Colonic mucosa (tissue), 4 donors: ENCODE measurements at regions not wholly inside any gene's neighbourhood (a gene's known extent, or its start where the extent isn't known, plus 50 kb on each side); places are given as distances from the start of the nearest gene placed in this dataset.

Experiments used
- DNase-seq: peaks from one replicate; pipeline ENCODE4 v3.0.0-alpha.2; 2020
- H3K27ac ChIP-seq: fragments of 200-600 bp; one replicate; pipeline ENCODE4 v1.8.0; 2021
- H3K27me3 ChIP-seq: fragments of 200-600 bp; one replicate; pipeline ENCODE4 v1.8.0; 2021
- H3K36me3 ChIP-seq: fragments of 200-600 bp; one replicate; pipeline ENCODE4 v1.8.0; 2021
- H3K4me1 ChIP-seq: fragments of 200-600 bp; one replicate; pipeline ENCODE4 v1.8.0; 2021; ENCODE audit warnings: mild to moderate bottlenecking
- H3K4me3 ChIP-seq: fragments of 200-600 bp; one replicate; pipeline ENCODE4 v1.8.0; 2021
- H3K9ac ChIP-seq, 2 donors: one replicate each; pipeline ENCODE4 v1.7.0; 2013; ENCODE audit warnings: control low read depth in 2 of 2, low read depth in 2 of 2, low read length in 2 of 2
- H3K9me3 ChIP-seq: fragments of 200-600 bp; one replicate; pipeline ENCODE4 v1.8.0; 2021
- CTCF ChIP-seq: fragments of 200-600 bp; IDR thresholded peaks from one replicate; pipeline ENCODE4 v1.8.0; 2022; ENCODE audit warnings: antibody characterized with exemption, mild to moderate bottlenecking
- intact Hi-C: fragments of 100-400 bp; cut with DNase I; formaldehyde crosslinking; loops from one replicate; pipeline ENCODE4 v1.14.1; 2022
- donor health status: healthy.
- donor health status: DM: no; HTN: no; CAD: no.
- donor health status: DM: no; HTN: no; CAD: no.

DNA sequence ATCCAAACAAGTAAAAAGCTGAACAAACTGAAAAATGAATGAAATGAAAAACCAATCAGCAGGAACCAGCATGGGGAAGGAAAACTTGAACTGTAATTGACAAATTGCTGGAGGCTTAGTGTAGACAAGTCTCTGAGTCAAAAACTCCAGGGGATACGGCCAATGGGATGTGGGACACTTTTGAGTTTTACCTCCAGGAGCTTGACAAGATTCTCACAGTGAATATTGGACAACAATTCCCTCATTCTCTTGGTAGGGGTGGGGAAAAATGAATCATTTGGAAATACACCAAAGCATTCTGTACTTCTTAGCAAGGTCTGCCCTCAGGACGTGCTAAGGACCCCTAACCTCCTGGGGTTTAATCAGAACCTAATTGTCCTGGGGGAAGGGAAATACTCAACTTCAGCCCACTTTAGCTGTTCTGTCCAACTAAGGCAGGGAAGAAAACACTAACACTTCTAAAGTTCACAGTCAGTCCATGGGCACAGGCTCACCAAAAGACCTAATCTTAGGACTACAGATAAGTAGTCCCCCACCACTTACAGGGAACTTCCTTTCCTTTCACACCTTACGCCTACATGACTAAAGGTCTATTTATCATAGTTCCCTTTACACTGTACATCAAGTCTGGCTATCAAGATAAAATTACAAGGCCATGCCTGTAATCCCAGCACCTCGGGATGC lies 60.7 kb upstream of the CDC42BPA start:
- no peak for TF ChIP-seq CTCF

GRCh38 chr1:227378181-227378580 lies 59.9 kb upstream of the CDC42BPA start:
- no peak for DNase-seq
- Histone ChIP-seq H3K9me3 (no peaks in the 10 kb centered on the region), H3K4me3 (no peak overlapping the region), H3K27ac (no peak overlapping the region), H3K27me3 (no peaks in the 10 kb centered on the region), H3K36me3 (no peaks in the 10 kb centered on the region), H3K4me1 (no peaks in the 10 kb centered on the region), H3K9ac (no peak overlapping the region)
- TF ChIP-seq CTCF: no peak
- intact Hi-C loops: no loop called here

More for the DNA sequence above, 60.7 kb upstream of the CDC42BPA start:
- Histone ChIP-seq H3K9ac (no peak overlapping the region), H3K36me3 (no peaks in the 10 kb centered on the region), H3K9me3 (no peaks in the 10 kb centered on the region), H3K4me3 (no peak overlapping the region), H3K27me3 (no peaks in the 10 kb centered on the region), H3K27ac (no peak overlapping the region), H3K4me1 (no peaks in the 10 kb centered on the region)
- intact Hi-C loops: no loop called here
- DNase-seq: no peak

GRCh38 chr1:227374846-227375245 lies 56.6 kb upstream of the CDC42BPA start:
- no peak for DNase-seq
- Histone ChIP-seq H3K27me3 (no peaks in the 10 kb centered on the region), H3K36me3 (no peaks in the 10 kb centered on the region), H3K9me3 (no peaks in the 10 kb centered on the region), H3K27ac (no peak overlapping the region), H3K9ac (no peak overlapping the region), H3K4me1 (no peaks in the 10 kb centered on the region), H3K4me3 (no peak overlapping the region)
- no peak for TF ChIP-seq CTCF
- intact Hi-C loops: no loop called here

DNA sequence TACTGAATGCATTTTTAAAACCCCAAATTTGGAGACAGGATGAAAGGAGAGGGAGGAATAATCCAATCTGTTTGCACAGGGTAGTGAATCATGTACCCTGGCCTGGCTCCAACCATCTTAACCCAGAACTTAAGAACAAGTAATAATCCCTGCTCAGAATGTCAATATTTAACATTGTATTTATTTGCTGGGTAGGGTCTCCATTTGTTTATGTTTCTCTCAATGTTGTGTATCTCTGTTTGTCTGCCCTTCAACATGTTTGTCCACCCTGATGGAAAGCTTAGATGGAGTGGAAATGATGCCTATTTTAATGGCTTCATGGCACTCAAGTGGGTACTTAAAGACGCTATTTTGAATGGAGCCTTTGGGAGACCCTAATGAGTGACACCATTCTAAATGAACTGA lies 54.4 kb upstream of the CDC42BPA start:
- Histone ChIP-seq H3K27ac (no peak overlapping the region), H3K4me3 (no peak overlapping the region), H3K9me3 (no peaks in the 10 kb centered on the region), H3K27me3 (no peaks in the 10 kb centered on the region), H3K9ac (no peak overlapping the region), H3K4me1 (no peaks in the 10 kb centered on the region), H3K36me3 (no peaks in the 10 kb centered on the region)
- no peak for TF ChIP-seq CTCF
- intact Hi-C loops: no loop called here
- no peak for DNase-seq

DNA sequence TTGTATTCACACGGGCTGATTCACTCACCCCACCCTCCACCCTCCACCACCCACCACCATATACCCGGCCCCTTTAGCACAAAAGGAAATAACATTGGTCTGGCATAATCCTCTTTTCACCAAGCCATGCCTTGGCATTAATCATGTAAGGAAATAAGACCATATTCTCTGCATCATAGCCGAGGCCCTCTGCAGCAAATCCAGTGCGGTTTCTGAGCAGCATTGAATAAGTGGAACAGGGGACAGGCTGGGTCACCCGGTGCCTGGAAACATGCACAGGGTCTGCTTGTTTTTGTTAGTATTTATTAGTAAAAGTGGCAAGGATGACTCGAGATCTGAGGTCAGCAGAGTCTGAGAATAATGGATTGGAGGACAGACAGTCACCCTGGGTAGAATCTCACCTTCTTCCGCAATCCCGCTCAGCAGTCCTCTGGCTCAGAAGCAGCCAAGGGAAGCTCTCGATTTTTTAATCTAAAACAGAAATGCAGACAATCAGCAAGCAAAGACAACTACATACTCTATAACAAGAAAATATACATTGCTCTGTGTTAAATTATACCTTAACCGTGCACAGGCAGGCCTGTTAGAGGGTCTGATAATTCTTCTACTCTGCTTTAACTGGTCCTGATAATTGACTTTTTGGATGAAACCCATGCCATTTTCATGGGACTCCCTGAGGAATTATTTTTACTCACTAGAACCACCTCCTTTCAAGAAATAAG lies 52.4 kb upstream of the CDC42BPA start:
- DNase-seq: no peak
- no peak overlapping the region for H3K4me3 ChIP-seq

More for the DNA sequence above, 52.4 kb upstream of the CDC42BPA start:
- Histone ChIP-seq H3K27ac (no peak overlapping the region), H3K9me3 (no peaks in the 10 kb centered on the region), H3K4me1 (no peaks in the 10 kb centered on the region), H3K27me3 (no peaks in the 10 kb centered on the region), H3K9ac (no peak overlapping the region), H3K36me3 (no peaks in the 10 kb centered on the region)
- intact Hi-C loops: no loop called here
- TF ChIP-seq CTCF: no peak
